SK-N-SH (cell line): ENCODE measurements at regions not wholly inside any gene's neighbourhood (a gene's known extent, or its start where the extent isn't known, plus 50 kb on each side); places are given as distances from the start of the nearest gene placed in this dataset.

Experiments
- CTCF ChIA-PET: fragments of 300-600, 350-600 bp; formaldehyde crosslinking; extraction: SDS; loops from one replicate; lab custom pipeline; 2021; lab: Yijun Ruan, JAX
- POLR2A ChIA-PET: fragments of 350-600 bp; sonication (Branson Sonifier 250); formaldehyde crosslinking; extraction: SDS; loops from one replicate; lab custom pipeline; 2020; ENCODE audit warnings: antibody characterized with exemption, inconsistent platforms; lab: Yijun Ruan, JAX
- DNase-seq: peaks from one replicate; pipeline ENCODE4 v3.0.0; 2012
- H2AFZ ChIP-seq: fragments of 200-600 bp; sonication (generic); 2 replicates; pipeline ENCODE4 v1.8.1; 2016; ENCODE audit warnings: antibody characterized with exemption, mild to moderate bottlenecking, low read depth
- H3F3A ChIP-seq: fragments of 200-600 bp; sonication (generic); replicated peaks from 2 replicates; pipeline ENCODE3; 2016; ENCODE audit warnings: antibody characterized with exemption, mild to moderate bottlenecking; ENCODE audit not compliant: insufficient read depth
- H3K27ac ChIP-seq, 2 experiments: fragments of 200-500 bp in 1 of 2; fragments of 200-600 bp in 1 of 2; sonication (Bioruptor generic) in 1 of 2; sonication (generic), shearing (Covaris generic) in 1 of 2; 2 replicates each; pipeline versions ENCODE4 v1.5.1 to v1.6.1; 2014 to 2016; ENCODE audit warnings: low read depth in 2 of 2, inconsistent platforms in 1 of 2, low read length in 1 of 2, mild to moderate bottlenecking in 1 of 2, mixed read lengths in 1 of 2
- H3K27me3 ChIP-seq: fragments of 200-600 bp; sonication (generic), shearing (Covaris generic); 2 replicates; pipeline ENCODE4 v1.6.1; 2016; ENCODE audit warnings: mixed run types; ENCODE audit not compliant: insufficient read depth
- H3K36me3 ChIP-seq, 2 experiments: fragments of 200-500 bp in 1 of 2; fragments of 200-600 bp in 1 of 2; sonication (Bioruptor generic) in 1 of 2; sonication (generic) in 1 of 2; replicated peaks in 1 of 2; 2 replicates each; pipeline versions ENCODE3 to v1.5.1; 2014 to 2016; ENCODE audit warnings: low read length in 1 of 2, mild to moderate bottlenecking in 1 of 2; ENCODE audit not compliant: insufficient read depth in 2 of 2, control insufficient read depth in 1 of 2
- H3K4me1 ChIP-seq, 2 experiments: fragments of 200-500 bp in 1 of 2; fragments of 200-600 bp in 1 of 2; sonication (Bioruptor generic) in 1 of 2; sonication (generic), shearing (Covaris generic) in 1 of 2; 2 replicates each; pipeline versions ENCODE4 v1.5.1 to v1.6.1; 2014 to 2016; ENCODE audit warnings: low read depth in 1 of 2, low read length in 1 of 2, mixed run types in 1 of 2; ENCODE audit not compliant: insufficient read depth in 2 of 2, control insufficient read depth in 1 of 2
- H3K4me2 ChIP-seq: fragments of 200-600 bp; sonication (generic), shearing (Covaris generic); 2 replicates; pipeline ENCODE4 v1.6.1; 2017; ENCODE audit warnings: mixed run types
- H3K4me3 ChIP-seq, 2 experiments: fragments of 200-500 bp in 1 of 2; fragments of 200-600 bp in 1 of 2; sonication (Bioruptor generic) in 1 of 2; sonication (generic), shearing (Covaris generic) in 1 of 2; 2 replicates each; pipeline versions ENCODE4 v1.5.1 to v1.8.1; 2014 to 2016; ENCODE audit warnings: low read depth in 2 of 2, inconsistent platforms in 1 of 2, low read length in 1 of 2, mild to moderate bottlenecking in 1 of 2, mixed read lengths in 1 of 2, moderate library complexity in 1 of 2
- H3K79me2 ChIP-seq: fragments of 200-600 bp; sonication (generic); 2 replicates; pipeline ENCODE4 v1.8.1; 2017; ENCODE audit warnings: mild to moderate bottlenecking; ENCODE audit not compliant: insufficient read depth
- H3K9ac ChIP-seq: fragments of 200-600 bp; sonication (generic); 2 replicates; pipeline ENCODE4 v1.6.1; 2017; ENCODE audit warnings: mixed run types
- H3K9me2 ChIP-seq: fragments of 200-600 bp; sonication (generic); 2 replicates; pipeline ENCODE4 v1.6.1; 2017; ENCODE audit warnings: mixed run types
- H3K9me3 ChIP-seq: fragments of 200-600 bp; sonication (generic); 2 replicates; pipeline ENCODE4 v1.6.1; 2017; ENCODE audit warnings: mixed run types, mild to moderate bottlenecking, moderate library complexity
- H4K20me1 ChIP-seq: fragments of 200-600 bp; sonication (generic); 2 replicates; pipeline ENCODE4 v1.6.1; 2017; ENCODE audit warnings: mild to moderate bottlenecking, mixed run types; ENCODE audit not compliant: insufficient read depth
- CHD2 ChIP-seq: fragments of 150-350 bp; IDR thresholded peaks from 2 replicates; pipeline ENCODE4 v1.6.1; 2018; ENCODE audit warnings: low read length; ENCODE audit not compliant: partially characterized antibody
- ELF1 ChIP-seq: IDR thresholded peaks from 2 replicates; pipeline ENCODE4 v1.4.0; 2012
- EP300 ChIP-seq, 2 experiments: IDR thresholded peaks; 2 replicates each; pipeline versions ENCODE4 v1.4.0 to v1.6.1; 2012; ENCODE audit warnings: borderline replicate concordance in 1 of 2, low read depth in 1 of 2, low read length in 1 of 2
- EZH2phosphoT487 ChIP-seq: fragments of 200-600 bp; sonication (generic); IDR thresholded peaks from 2 replicates; pipeline ENCODE4 v1.6.1; 2017; ENCODE audit warnings: low read depth, mixed run types, mild to moderate bottlenecking, antibody characterized with exemption, moderate library complexity, borderline replicate concordance
- FOXJ3 ChIP-seq: sonication (generic); formaldehyde crosslinking; IDR thresholded peaks from 2 replicates; pipeline ENCODE4 v1.5.1; 2020; ENCODE audit warnings: mild to moderate bottlenecking, missing genetic modification reagents
- GABPA ChIP-seq: IDR thresholded peaks from 2 replicates; pipeline ENCODE4 v1.4.0; 2012; ENCODE audit warnings: low read depth, mild to moderate bottlenecking
- GATA2 ChIP-seq: sonication (generic); formaldehyde crosslinking; IDR thresholded peaks from 2 replicates; pipeline ENCODE4 v1.5.0; 2020; ENCODE audit warnings: mild to moderate bottlenecking, missing genetic modification reagents
- IRF3 ChIP-seq: fragments of 150-350 bp; IDR thresholded peaks from 2 replicates; pipeline ENCODE4 v1.6.1; 2016; ENCODE audit warnings: mild to moderate bottlenecking, low read depth, low read length
- JUND ChIP-seq: IDR thresholded peaks from 2 replicates; pipeline ENCODE4 v1.4.0; 2012
- MEF2A ChIP-seq: IDR thresholded peaks from 2 replicates; pipeline ENCODE4 v1.4.0; 2012; ENCODE audit warnings: low read depth, borderline replicate concordance
- MXI1 ChIP-seq: IDR thresholded peaks from 2 replicates; pipeline ENCODE4 v1.6.1; 2012; ENCODE audit warnings: mild to moderate bottlenecking, low read depth, low read length, improper control_type of control experiment
- NRF1 ChIP-seq: IDR thresholded peaks from 2 replicates; pipeline ENCODE4 v1.6.1; 2012; ENCODE audit warnings: low read depth, mild to moderate bottlenecking, low read length
- RAD21 ChIP-seq: IDR thresholded peaks from 2 replicates; pipeline ENCODE4 v1.6.1; 2012; ENCODE audit warnings: mild to moderate bottlenecking, low read length
- RCOR1 ChIP-seq: fragments of 150-350 bp; IDR thresholded peaks from 2 replicates; pipeline ENCODE4 v1.6.1; 2017; ENCODE audit warnings: antibody characterized with exemption, low read length
- RFX5 ChIP-seq: IDR thresholded peaks from 2 replicates; pipeline ENCODE4 v1.6.1; 2012; ENCODE audit warnings: mild to moderate bottlenecking, improper control_type of control experiment, low read length
- RXRA ChIP-seq: IDR thresholded peaks from 2 replicates; pipeline ENCODE4 v1.4.0; 2012; ENCODE audit warnings: low read depth, mild to moderate bottlenecking, borderline replicate concordance
- TEAD4 ChIP-seq: IDR thresholded peaks from 2 replicates; pipeline ENCODE4 v1.4.0; 2012; ENCODE audit warnings: mild to moderate bottlenecking, borderline replicate concordance; ENCODE audit not compliant: insufficient read depth
- USF1 ChIP-seq: IDR thresholded peaks from 2 replicates; pipeline ENCODE4 v1.4.0; 2012; ENCODE audit warnings: low read depth, borderline replicate concordance
- WGBS: methylation state at CpG from one replicate; pipeline ENCODE4 v1.1.6; 2017; ENCODE audit warnings: low lambda C conversion rate; 5-methylcytosine and 5-hydroxymethylcytosine counted together
- TF ChIP-seq, protein P1 (sequence below): fragments of 150-350 bp; IDR thresholded peaks from 2 replicates; pipeline ENCODE4 v1.6.1; 2017; ENCODE audit warnings: antibody characterized with exemption, low read length, low read depth, borderline replicate concordance

- DNase-seq: no peak
- H3F3A ChIP-seq: no peaks in the 10 kb centered on the region
- H3K9me2 ChIP-seq: no peaks in the 10 kb centered on the region
- H3K79me2 ChIP-seq: no peaks in the 10 kb centered on the region
- no peaks in the 10 kb centered on the region for H3K27me3 ChIP-seq
- 69% methylated on average over 5 of the region's 5 CpGs for WGBS
- H3K9me3 ChIP-seq: no peaks in the 10 kb centered on the region
- no peak overlapping the region for H3K4me3 ChIP-seq
- TF ChIP-seq MEF2A: no peak
- TF ChIP-seq ELF1: no peak
- no peak for TF ChIP-seq GABPA
- TF ChIP-seq RXRA: no peak
- no peak for TF ChIP-seq TEAD4
- TF ChIP-seq MXI1: no peak
- TF ChIP-seq GATA2 (CRISPR knock-in tag): no peak
- no peak for TF ChIP-seq IRF3
- TF ChIP-seq FOXJ3 (CRISPR knock-in tag): no peak
- no peak for TF ChIP-seq NRF1
- no peak for TF ChIP-seq RCOR1
- no peak for TF ChIP-seq EZH2phosphoT487
- no peak for TF ChIP-seq CHD2
- TF ChIP-seq USF1: no peak
- TF ChIP-seq RFX5: no peak
- no peak for TF ChIP-seq RAD21
- TF ChIP-seq, protein P1, sequence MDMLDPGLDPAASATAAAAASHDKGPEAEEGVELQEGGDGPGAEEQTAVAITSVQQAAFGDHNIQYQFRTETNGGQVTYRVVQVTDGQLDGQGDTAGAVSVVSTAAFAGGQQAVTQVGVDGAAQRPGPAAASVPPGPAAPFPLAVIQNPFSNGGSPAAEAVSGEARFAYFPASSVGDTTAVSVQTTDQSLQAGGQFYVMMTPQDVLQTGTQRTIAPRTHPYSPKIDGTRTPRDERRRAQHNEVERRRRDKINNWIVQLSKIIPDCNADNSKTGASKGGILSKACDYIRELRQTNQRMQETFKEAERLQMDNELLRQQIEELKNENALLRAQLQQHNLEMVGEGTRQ: no peak
- TF ChIP-seq EP300 (IDR thresholded peaks at IDR 0.05; ENCODE audit: borderline replicate concordance in 1 of 2, low read depth in 1 of 2, low read length in 1 of 2): no peak
- TF ChIP-seq JUND: no peak
- TF ChIP-seq, all 33 proteins: peak for 0
- Histone ChIP-seq H3K4me2 (no peak overlapping the region), H3K4me1 (peaks cover 5 to 12% of the 10 kb centered on the region in 2 experiments; a peak in 2 of 4 replicates), H3K9ac (no peak overlapping the region), H4K20me1 (no peaks in the 10 kb centered on the region), H2AFZ (no peak overlapping the region), H3K36me3 (no peaks in the 10 kb centered on the region), H3K27ac (no peak overlapping the region)
- ChIA-PET POLR2A (no interaction called here), CTCF (interaction anchor here (1.1 kb wide), 1 partner anchor 10 kb away, joined by 3 read pairs; no protein-coding TSS in a partner anchor)
Observed at GRCh38 chr22:27492566-27493201, 308.9 kb downstream of the MN1 start.
